ENCODE measurements at regions not wholly inside any gene's neighbourhood (a gene's known extent, or its start where the extent isn't known, plus 50 kb on each side); places are given as distances from the start of the nearest gene placed in this dataset.

DNA sequence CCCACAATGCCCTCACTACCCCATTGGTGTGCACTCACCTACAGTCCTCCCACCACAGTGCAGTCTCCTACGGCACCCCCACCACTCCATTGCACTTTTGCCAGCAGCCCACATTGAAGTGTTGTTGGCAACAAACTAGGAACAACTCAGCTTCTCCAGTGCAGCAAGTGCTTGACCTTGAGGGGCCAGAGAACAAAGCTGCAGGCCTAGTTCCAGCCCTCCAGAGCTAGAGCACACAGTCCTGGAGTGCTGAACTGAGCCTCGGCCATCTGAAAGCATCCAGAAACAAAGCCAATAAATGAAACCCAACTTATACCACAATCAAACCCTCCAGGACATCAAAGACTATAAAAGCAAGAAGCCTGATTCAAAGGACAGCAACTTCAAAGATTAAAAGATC, 129.9 kb downstream of the C1orf94 start:
- Mint-ChIP-seq H3K9me3 (ENCODE audit: low read depth) (peaks cover 57% of the 10 kb centered on the region), H3K27ac (ENCODE audit: unreplicated experiment) (no peak overlapping the region), H3K27me3 (ENCODE audit: low read depth) (no peaks in the 10 kb centered on the region), H3K4me1 (ENCODE audit: low read depth) (no peaks in the 10 kb centered on the region), H3K36me3 (ENCODE audit: low read depth) (no peaks in the 10 kb centered on the region), H3K4me3 (ENCODE audit: unreplicated experiment) (no peak overlapping the region)
- no peak for DNase-seq (ENCODE audit: low spot score)
- TF ChIP-seq, protein P1, sequence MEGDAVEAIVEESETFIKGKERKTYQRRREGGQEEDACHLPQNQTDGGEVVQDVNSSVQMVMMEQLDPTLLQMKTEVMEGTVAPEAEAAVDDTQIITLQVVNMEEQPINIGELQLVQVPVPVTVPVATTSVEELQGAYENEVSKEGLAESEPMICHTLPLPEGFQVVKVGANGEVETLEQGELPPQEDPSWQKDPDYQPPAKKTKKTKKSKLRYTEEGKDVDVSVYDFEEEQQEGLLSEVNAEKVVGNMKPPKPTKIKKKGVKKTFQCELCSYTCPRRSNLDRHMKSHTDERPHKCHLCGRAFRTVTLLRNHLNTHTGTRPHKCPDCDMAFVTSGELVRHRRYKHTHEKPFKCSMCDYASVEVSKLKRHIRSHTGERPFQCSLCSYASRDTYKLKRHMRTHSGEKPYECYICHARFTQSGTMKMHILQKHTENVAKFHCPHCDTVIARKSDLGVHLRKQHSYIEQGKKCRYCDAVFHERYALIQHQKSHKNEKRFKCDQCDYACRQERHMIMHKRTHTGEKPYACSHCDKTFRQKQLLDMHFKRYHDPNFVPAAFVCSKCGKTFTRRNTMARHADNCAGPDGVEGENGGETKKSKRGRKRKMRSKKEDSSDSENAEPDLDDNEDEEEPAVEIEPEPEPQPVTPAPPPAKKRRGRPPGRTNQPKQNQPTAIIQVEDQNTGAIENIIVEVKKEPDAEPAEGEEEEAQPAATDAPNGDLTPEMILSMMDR (IDR thresholded peaks at IDR 0.05), result no peak

DNA sequence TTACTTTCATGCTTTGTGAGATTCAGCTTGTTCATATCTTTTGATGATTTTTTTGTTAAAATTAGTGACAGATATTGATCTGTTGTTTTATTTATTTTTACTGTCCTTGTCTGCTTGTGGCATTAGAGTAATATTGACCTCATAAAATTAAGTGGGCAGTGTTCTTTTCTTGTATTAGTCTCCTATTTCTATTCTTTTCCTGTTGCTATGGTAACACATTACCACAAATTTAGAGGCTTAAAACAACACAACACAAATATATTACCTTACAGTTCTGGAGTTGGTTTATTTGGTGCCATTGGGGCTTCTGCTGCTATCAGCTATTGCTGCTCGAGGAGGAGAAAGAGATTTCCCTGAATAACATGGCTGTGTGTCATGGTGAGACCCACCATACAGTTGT, 135.7 kb downstream of the C1orf94 start:
- no peak for DNase-seq (ENCODE audit: low spot score)
- H3K27ac Mint-ChIP-seq (ENCODE audit: unreplicated experiment), result no peak overlapping the region
- TF ChIP-seq, protein P1 (IDR thresholded peaks at IDR 0.05), result no peak
- no peaks in the 10 kb centered on the region for H3K4me1 Mint-ChIP-seq (ENCODE audit: low read depth)
- no peak overlapping the region for H3K4me3 Mint-ChIP-seq (ENCODE audit: unreplicated experiment)
- H3K9me3 Mint-ChIP-seq (ENCODE audit: low read depth), result peaks cover 45% of the 10 kb centered on the region
- no peaks in the 10 kb centered on the region for H3K27me3 Mint-ChIP-seq (ENCODE audit: low read depth)
- H3K36me3 Mint-ChIP-seq (ENCODE audit: low read depth), result no peaks in the 10 kb centered on the region

DNA sequence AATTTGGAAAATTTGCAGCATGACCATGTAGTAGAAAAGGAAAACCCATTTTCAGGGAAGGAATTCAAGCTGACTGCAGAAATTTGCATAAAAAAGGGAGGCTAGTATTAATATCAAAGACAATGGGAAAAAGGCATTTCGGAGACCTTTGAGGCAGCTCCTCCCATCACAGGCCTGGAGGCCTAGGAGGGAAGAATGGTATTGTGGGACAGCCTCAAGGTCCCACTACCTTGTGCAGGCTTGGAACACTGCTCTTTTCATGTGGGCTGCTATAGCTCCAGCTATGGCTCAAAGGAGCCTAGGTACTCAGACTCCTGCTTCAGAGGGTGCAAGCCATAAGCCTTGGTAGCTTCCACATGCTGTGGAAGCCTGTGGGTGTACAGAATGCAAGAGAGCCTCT, 139.3 kb downstream of the C1orf94 start:
- Mint-ChIP-seq H3K27ac (ENCODE audit: unreplicated experiment) (no peak overlapping the region), H3K36me3 (ENCODE audit: low read depth) (no peaks in the 10 kb centered on the region), H3K9me3 (ENCODE audit: low read depth) (peaks cover 23% of the 10 kb centered on the region), H3K4me1 (ENCODE audit: low read depth) (no peaks in the 10 kb centered on the region), H3K4me3 (ENCODE audit: unreplicated experiment) (no peak overlapping the region), H3K27me3 (ENCODE audit: low read depth) (no peaks in the 10 kb centered on the region)
- no peak for DNase-seq (ENCODE audit: low spot score)
- TF ChIP-seq, protein P1 (IDR thresholded peaks at IDR 0.05), result no peak

DNA sequence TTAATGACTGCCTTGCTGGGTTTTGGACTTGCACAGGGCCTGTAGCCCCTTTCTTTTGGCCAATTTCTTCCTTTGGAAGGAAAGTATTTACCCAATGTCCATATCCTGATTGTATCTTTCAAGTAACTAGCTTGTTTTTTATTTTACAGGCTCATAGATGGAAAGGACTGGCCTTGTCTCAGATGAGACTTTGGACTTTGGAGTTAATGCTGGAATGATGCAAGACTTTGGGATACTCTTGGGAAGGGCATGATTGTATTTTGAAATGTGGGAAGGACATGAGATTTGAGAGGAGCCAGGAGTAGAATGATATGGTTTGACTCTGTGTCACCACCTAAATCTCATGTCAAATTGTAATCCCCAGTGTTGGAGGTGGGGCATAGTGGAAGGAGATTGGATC, 140.1 kb downstream of the C1orf94 start:
- Mint-ChIP-seq H3K9me3 (ENCODE audit: low read depth) (peaks cover 23% of the 10 kb centered on the region), H3K4me3 (ENCODE audit: unreplicated experiment) (no peak overlapping the region), H3K4me1 (ENCODE audit: low read depth) (no peaks in the 10 kb centered on the region), H3K27ac (ENCODE audit: unreplicated experiment) (no peak overlapping the region), H3K36me3 (ENCODE audit: low read depth) (no peaks in the 10 kb centered on the region), H3K27me3 (ENCODE audit: low read depth) (no peaks in the 10 kb centered on the region)
- TF ChIP-seq, protein P1 (IDR thresholded peaks at IDR 0.05), result no peak
- no peak for DNase-seq (ENCODE audit: low spot score)

DNA sequence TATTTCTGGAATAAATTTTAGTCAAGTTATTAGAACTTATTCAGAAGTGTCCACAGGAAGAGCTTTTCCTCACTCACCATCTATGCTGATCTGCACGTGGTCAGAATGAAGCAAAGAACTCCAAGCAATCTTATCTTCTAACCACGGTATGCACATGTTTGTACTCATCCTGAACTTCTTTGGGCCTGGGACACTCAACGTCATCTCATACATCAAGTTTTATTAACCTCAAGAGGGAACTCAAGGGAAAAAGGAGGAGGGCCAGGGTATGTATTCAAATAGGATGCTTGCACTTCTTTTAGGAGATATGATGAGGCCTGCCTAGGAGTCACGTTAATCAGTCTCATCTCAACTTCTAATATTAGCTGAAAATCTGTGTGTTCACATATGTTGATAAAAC, 142.5 kb downstream of the C1orf94 start:
- H3K4me1 Mint-ChIP-seq (ENCODE audit: low read depth), result no peaks in the 10 kb centered on the region
- no peak overlapping the region for H3K27ac Mint-ChIP-seq (ENCODE audit: unreplicated experiment)
- no peak overlapping the region for H3K4me3 Mint-ChIP-seq (ENCODE audit: unreplicated experiment)
- H3K9me3 Mint-ChIP-seq (ENCODE audit: low read depth), result peaks cover 27% of the 10 kb centered on the region
- no peaks in the 10 kb centered on the region for H3K27me3 Mint-ChIP-seq (ENCODE audit: low read depth)
- H3K36me3 Mint-ChIP-seq (ENCODE audit: low read depth), result no peaks in the 10 kb centered on the region
- TF ChIP-seq, protein P1 (IDR thresholded peaks at IDR 0.05), result no peak
- DNase-seq (ENCODE audit: low spot score), result no peak
